NCI-H2227 treated with DMSO at 0.1 percent for 48 hours (cell line): ENCODE measurements at regions not wholly inside any gene's neighbourhood (a gene's known extent, or its start where the extent isn't known, plus 50 kb on each side); places are given as distances from the start of the nearest gene placed in this dataset.
"Not testable (repeated sequence)": the region's sequence is repeated elsewhere in the genome, so short reads cannot be mapped to it uniquely, and the experiment has no call there.

Source experiments
- DNase-seq: peaks from one replicate; lab custom pipeline; 2025; lab: John Stamatoyannopoulos, UW

DNA sequence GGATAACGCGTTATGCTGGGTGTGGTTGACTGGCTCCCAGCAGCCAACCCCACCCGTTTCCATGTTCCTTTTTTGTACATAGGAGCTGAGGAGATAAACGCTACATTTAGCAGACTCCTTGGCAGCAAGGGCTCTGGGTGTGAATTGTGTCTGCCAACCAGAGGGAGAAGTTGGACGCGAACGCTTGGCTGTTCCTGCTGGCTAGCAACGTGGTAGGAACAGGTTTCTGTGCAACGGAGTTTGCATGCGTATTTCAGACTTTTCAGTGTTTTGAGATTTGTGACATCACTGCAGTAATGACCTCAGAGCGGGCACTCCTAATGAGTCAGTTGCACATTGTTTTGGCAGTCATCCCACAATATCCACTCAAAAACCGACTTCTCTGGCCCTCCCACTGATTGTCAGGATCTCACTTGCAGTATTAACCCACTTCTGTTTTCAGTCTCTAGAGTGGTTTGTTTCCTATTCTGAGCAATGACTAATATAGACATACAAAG, 98.7 kb upstream of the RGS1 start:
- DNase-seq = no peak

DNA sequence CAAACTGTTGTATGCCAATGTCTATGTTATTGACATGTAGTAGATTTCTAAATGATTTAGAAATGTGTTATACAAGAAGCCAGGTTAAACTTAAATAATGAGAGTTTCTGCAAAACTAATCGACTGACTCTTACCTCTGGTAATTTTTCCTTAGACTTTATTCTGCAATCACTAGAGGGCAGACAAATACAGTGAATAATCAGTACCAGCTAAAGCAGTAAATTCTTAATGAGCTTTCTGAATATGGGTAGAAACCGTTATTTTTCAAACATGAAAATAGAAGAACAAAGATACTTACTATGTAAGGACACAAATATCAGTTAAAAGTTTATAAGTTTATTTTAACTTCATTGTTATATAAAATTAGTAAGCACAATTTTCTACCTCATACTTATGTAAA, 97.9 kb upstream of the RGS1 start:
- DNase-seq = peak; percentile 22

GRCh38 chr1:192485692-192486436, 89.7 kb upstream of the RGS1 start:
- no peak for DNase-seq

- DNase-seq = no peak
These were observed 87.5 kb upstream of the RGS1 start for GRCh38 chr1:192488058-192488457.

- no peak for DNase-seq
These were observed 86.5 kb upstream of the RGS1 start for GRCh38 chr1:192489047-192489446.

GRCh38 chr1:192489748-192490147, 85.8 kb upstream of the RGS1 start:
- no peak for DNase-seq

GRCh38 chr1:192491804-192492554, 83.6 kb upstream of the RGS1 start:
- DNase-seq = no peak

GRCh38 chr1:192493584-192493983, 82.0 kb upstream of the RGS1 start:
- DNase-seq = no peak

- no peak for DNase-seq
These were observed 79.1 kb upstream of the RGS1 start for GRCh38 chr1:192496369-192497056.

GRCh38 chr1:192497214-192497794, 78.3 kb upstream of the RGS1 start:
- DNase-seq = no peak

DNA sequence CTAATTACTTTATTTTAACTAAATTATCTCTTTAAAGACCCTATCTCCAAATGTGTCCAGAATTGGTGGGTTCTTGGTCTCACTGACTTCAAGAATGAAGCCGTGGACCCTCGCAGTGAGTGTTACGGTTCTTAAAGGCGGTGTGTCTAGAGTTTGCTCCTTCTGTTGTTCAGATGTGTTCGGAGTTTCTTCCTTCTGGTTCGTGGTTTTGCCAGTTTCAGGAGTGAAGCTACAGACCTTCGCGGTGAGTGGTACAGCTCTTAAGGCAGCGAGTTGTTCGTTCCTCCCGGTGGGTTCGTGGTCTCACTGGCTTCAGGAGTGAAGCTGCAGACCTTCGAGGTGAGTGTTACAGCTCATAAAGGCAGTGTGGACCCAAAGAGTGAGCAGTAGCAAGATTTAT, 77.5 kb upstream of the RGS1 start:
- not testable (repeated sequence) for DNase-seq

DNA sequence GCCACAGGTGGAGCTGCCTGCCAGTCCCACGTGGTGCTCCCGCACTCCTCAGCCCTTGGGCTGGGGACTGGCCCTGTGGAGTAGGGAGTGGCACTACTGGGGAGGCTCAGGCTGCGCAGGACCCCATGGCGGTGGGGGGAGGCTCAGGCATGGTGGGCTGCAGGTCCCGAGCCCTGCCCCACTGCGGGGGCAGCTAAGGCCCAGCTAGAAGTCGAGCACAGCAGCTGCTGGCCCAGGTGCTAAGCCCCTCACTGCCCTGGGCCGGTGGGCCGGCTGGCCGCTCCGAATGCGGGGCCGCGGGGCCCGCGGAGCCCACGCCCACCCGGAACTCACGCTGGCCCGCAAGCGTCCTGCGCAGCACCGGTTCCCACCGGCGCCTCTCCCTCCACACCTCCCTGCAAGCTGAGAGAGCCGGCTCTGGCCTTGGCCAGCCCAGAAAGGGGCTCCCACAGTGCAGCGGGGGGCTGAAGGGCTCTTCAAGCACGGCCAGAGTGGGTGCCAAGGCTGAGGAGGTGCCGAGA, 76.5 kb upstream of the RGS1 start:
- DNase-seq = not testable (repeated sequence)

- DNase-seq = not testable (repeated sequence)
These were observed 75.0 kb upstream of the RGS1 start for GRCh38 chr1:192500541-192500940.

DNA sequence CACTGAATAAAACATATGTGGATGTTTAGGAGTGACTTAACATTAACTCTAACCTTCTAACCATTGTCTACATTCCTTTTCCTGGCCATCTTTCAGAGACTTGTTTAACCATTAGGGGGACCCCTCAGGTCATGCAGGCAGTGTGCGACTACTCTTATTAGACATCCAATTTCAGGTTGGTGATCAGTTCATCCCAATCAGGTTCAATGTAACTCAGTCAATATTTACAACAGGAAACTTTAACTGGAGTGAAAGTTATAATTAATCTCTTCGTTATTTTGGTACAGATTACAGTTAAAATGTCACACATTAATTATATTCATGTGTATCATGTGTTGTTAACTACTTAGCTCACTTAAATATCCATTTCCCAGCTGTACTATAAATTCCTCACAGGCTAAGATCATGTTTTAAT, 68.8 kb upstream of the RGS1 start:
- DNase-seq = no peak

GRCh38 chr1:192512426-192513162, 63.0 kb upstream of the RGS1 start:
- DNase-seq = no peak

DNA sequence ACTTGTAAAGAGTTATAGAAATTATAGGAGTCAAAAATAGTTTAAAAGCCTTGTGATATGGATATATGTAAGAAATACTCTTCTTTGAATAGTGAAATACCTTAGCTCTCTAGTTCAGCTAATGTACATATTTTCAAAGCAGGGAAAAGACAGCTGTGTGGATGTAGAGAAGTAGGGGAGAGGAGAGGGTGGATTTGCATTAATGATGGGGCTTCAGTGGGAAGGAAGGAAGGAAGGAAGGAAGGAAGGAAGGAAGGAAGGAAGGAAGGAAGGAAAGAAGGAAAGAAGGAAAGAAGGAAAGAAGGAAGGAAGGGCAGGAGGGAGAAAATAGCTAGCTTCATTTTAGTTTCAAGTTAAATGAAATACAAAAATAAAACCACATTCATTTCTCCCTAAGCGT, 62.4 kb upstream of the RGS1 start:
- no peak for DNase-seq

DNA sequence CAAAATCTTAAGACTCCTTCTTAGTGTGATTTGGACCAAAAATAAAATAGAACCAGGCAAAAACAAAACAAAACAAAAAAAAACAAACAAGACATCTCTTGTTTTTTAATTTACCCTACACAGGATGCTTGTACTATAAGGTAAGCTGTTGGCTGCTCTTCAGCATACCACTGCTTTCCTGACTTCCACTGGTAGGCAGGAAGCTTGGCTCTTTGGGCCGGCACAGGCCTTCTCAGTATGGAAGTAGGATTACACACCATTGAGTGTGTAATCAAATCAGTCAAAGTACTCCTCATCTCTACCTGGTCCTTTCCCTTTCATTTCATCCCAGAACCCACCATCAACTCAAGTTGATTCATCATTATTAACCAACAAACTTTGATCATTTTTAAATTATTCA, 61.9 kb upstream of the RGS1 start:
- DNase-seq = no peak

DNA sequence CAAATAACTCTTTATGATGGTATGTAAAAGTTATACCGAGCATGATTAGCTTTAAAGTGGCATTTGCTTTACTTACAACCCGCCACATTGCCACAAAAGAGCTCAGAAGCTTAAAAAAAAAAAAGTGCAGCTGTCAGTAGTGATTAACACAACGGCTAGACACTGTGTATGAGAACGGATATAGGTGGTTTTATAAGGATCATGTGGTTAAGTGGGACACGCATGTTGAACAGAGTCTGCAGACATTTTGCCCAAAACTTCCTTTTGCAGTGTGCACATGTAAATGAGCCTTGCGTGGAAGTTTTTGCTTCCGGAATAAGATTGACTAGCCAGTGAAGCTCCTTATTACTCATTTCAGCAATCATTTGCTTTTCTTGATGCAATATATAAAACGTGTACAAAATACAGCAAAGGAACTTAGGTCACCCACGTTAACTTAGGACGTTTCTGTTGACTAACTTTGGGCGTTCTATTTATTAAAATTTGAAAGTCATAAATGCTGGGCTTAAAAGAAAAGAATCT, 58.7 kb upstream of the RGS1 start:
- no peak for DNase-seq

DNA sequence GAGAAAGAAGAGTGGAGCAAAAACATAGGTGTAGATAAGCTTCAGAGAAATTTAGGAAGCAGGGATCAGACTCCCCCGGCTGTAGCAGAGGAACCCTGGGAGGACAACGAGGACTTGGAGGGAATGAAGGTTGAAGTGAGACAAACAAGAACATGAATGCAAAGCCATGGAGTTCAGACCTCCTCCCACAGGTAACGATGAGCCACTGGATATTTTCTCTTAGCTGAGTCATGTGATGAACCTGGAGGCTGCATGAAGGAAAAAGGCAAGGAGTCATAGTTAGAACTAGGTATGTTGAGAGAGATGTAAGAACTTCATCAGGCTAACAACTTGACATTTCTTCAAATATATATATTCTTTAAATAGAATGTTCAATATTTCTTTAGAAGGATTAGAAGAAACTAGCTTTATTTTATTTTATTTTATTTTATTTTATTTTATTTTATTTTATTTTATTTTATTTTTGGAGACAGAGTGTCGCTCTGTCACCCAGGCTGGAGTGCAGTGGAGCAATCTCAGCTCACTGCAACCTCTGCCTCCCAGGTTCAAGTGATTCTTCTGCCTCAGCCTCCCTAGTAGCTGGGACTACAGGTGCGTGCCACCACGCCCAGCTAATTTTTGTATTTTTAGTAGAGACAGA, 57.7 kb upstream of the RGS1 start:
- not testable (repeated sequence) for DNase-seq

DNA sequence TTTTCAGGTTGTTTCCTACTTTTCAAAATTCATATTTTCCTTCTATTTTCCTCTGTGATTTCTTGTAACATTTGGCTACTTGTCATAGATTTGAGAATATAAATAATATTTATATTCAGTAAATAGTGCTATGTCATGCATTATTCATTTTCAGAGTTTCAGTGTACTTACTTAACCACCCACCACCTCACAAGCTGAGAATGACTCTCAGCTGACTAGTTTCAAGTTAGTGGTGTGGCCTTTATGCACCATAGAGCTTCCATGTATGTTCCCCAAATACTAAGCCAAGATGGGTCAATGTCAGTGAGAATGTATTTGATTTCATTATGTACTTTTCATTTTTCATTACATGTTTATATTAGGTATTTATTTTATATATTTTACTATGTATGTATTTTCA, 56.9 kb upstream of the RGS1 start:
- DNase-seq = no peak

- no peak for DNase-seq
These were observed 53.8 kb upstream of the RGS1 start for GRCh38 chr1:192521734-192522133.
